ENCODE measurements at regions not wholly inside any gene's neighbourhood (a gene's known extent, or its start where the extent isn't known, plus 50 kb on each side); places are given as distances from the start of the nearest gene placed in this dataset.
"Not testable (repeated sequence)": the region's sequence is repeated elsewhere in the genome, so short reads cannot be mapped to it uniquely, and the experiment has no call there.

- no peak for DNase-seq (ENCODE audit: low read depth in 3 of 3)
These were observed 540.2 kb downstream of the KCNH5 start for GRCh38 chr14:62505045-62505444.

GRCh38 chr14:62521309-62521708, 523.9 kb downstream of the KCNH5 start:
- DNase-seq (ENCODE audit: low read depth in 3 of 3), result not testable (repeated sequence)

- DNase-seq (ENCODE audit: low read depth in 3 of 3), result no peak
These were observed 517.0 kb downstream of the KCNH5 start for GRCh38 chr14:62528296-62528695.

GRCh38 chr14:62532181-62532580, 513.1 kb downstream of the KCNH5 start:
- no peak for DNase-seq (ENCODE audit: low read depth in 3 of 3)

GRCh38 chr14:62546862-62547474, 498.3 kb downstream of the KCNH5 start:
- DNase-seq (ENCODE audit: low read depth in 3 of 3), result no peak

- no peak for DNase-seq (ENCODE audit: low read depth in 3 of 3)
These were observed 487.8 kb downstream of the KCNH5 start for GRCh38 chr14:62557416-62557815.

- no peak for DNase-seq (ENCODE audit: low read depth in 3 of 3)
These were observed 486.8 kb downstream of the KCNH5 start for GRCh38 chr14:62558451-62558850.

- DNase-seq (ENCODE audit: low read depth in 3 of 3), result no peak
These were observed 460.0 kb downstream of the KCNH5 start for GRCh38 chr14:62585247-62585646.

GRCh38 chr14:62592877-62593276, 452.4 kb downstream of the KCNH5 start:
- no peak for DNase-seq (ENCODE audit: low read depth in 3 of 3)

GRCh38 chr14:62597143-62597542, 448.1 kb downstream of the KCNH5 start:
- DNase-seq (ENCODE audit: low read depth in 3 of 3), result no peak

GRCh38 chr14:62599616-62600385, 445.5 kb downstream of the KCNH5 start:
- DNase-seq (ENCODE audit: low read depth in 3 of 3), result no peak

- DNase-seq (ENCODE audit: low read depth in 3 of 3), result no peak
These were observed 442.5 kb downstream of the KCNH5 start for GRCh38 chr14:62602712-62603111.

GRCh38 chr14:62604524-62604923, 440.7 kb downstream of the KCNH5 start:
- no peak for DNase-seq (ENCODE audit: low read depth in 3 of 3)

- DNase-seq (ENCODE audit: low read depth in 3 of 3), result no peak
These were observed 431.1 kb downstream of the KCNH5 start for GRCh38 chr14:62614122-62614521.

GRCh38 chr14:62616668-62617067, 428.6 kb downstream of the KCNH5 start:
- no peak for DNase-seq (ENCODE audit: low read depth in 3 of 3)

GRCh38 chr14:62626416-62626815, 418.8 kb downstream of the KCNH5 start:
- no peak for DNase-seq (ENCODE audit: low read depth in 3 of 3)

- no peak for DNase-seq (ENCODE audit: low read depth in 3 of 3)
These were observed 416.0 kb downstream of the KCNH5 start for GRCh38 chr14:62629176-62629725.

- DNase-seq (ENCODE audit: low read depth in 3 of 3), result no peak
These were observed 414.1 kb downstream of the KCNH5 start for GRCh38 chr14:62631176-62631575.

GRCh38 chr14:62632771-62633170, 412.5 kb downstream of the KCNH5 start:
- DNase-seq (ENCODE audit: low read depth in 3 of 3), result no peak

GRCh38 chr14:62645649-62646048, 399.6 kb downstream of the KCNH5 start:
- no peak for DNase-seq (ENCODE audit: low read depth in 3 of 3)

Measured in stimulated activated CD4-positive, alpha-beta T cell treated with anti-CD3 and anti-CD28 coated beads, TNF-alpha, amount 100 ng/mL, for 4 hours (primary cell).